Liver (tissue), 8 donors: ENCODE measurements at regions not wholly inside any gene's neighbourhood (a gene's known extent, or its start where the extent isn't known, plus 50 kb on each side); places are given as distances from the start of the nearest gene placed in this dataset.

Experiments used
- DNase-seq: peaks from one replicate; pipeline ENCODE4 v3.0.0-alpha.2; 2017; ENCODE audit warnings: low spot score
- H3K27ac ChIP-seq, 2 donors: one replicate each; pipeline ENCODE4 v1.7.0; 2013; ENCODE audit warnings: inconsistent platforms in 2 of 2, low read length in 2 of 2, control low read depth in 1 of 2, low read depth in 1 of 2, mild to moderate bottlenecking in 1 of 2
- H3K27me3 ChIP-seq, 4 donors: one replicate each; pipeline versions ENCODE4 v1.6.1 to v1.7.0; 2013; ENCODE audit warnings: low read length in 3 of 4, inconsistent platforms in 1 of 4, mild to moderate bottlenecking in 1 of 4, moderate library complexity in 1 of 4; ENCODE audit not compliant: control insufficient read depth in 4 of 4, insufficient read depth in 4 of 4
- H3K36me3 ChIP-seq, 4 donors: one replicate each; pipeline versions ENCODE4 v1.6.1 to v1.7.0; 2013; ENCODE audit warnings: low read length in 3 of 4, mild to moderate bottlenecking in 3 of 4, low read depth in 1 of 4, moderate library complexity in 1 of 4; ENCODE audit not compliant: control insufficient read depth in 4 of 4, insufficient read depth in 3 of 4
- H3K4me1 ChIP-seq, 4 donors: one replicate each; pipeline versions ENCODE4 v1.6.1 to v1.7.0; 2013; ENCODE audit warnings: low read length in 3 of 4, mild to moderate bottlenecking in 3 of 4, moderate library complexity in 1 of 4; ENCODE audit not compliant: control insufficient read depth in 4 of 4, insufficient read depth in 4 of 4
- H3K4me3 ChIP-seq, 3 donors: one replicate each; pipeline versions ENCODE4 v1.6.1 to v1.7.0; 2013; ENCODE audit warnings: low read length in 3 of 3, control low read depth in 1 of 3, low read depth in 1 of 3, mild to moderate bottlenecking in 1 of 3
- H3K9ac ChIP-seq, 2 donors: one replicate each; pipeline ENCODE4 v1.7.0; 2013; ENCODE audit warnings: low read length in 2 of 2, mild to moderate bottlenecking in 2 of 2, moderate library complexity in 2 of 2, control low read depth in 1 of 2, low read depth in 1 of 2
- H3K9me3 ChIP-seq, 4 donors: one replicate each; pipeline versions ENCODE4 v1.6.1 to v1.7.0; 2013; ENCODE audit warnings: low read length in 3 of 4; ENCODE audit not compliant: control insufficient read depth in 4 of 4
- ATF3 ChIP-seq: IDR thresholded peaks from 2 replicates; pipeline ENCODE4 v1.6.1; 2016; ENCODE audit warnings: antibody characterized with exemption
- CTCF ChIP-seq: fragments of 150-350 bp; IDR thresholded peaks from 2 replicates; pipeline ENCODE4 v1.5.1; 2017; ENCODE audit warnings: improper control_type of control experiment, low read depth, low read length; ENCODE audit not compliant: missing input control
- EGR1 ChIP-seq, 2 donors: IDR thresholded peaks; 2 replicates each; pipeline ENCODE4 v1.6.1; 2016 to 2018; ENCODE audit warnings: antibody characterized with exemption in 2 of 2, low read depth in 2 of 2
- FOXA1 ChIP-seq: IDR thresholded peaks from 2 replicates; pipeline ENCODE4 v1.6.1; 2016; ENCODE audit warnings: antibody characterized with exemption
- FOXA2 ChIP-seq: IDR thresholded peaks from 2 replicates; pipeline ENCODE4 v1.6.1; 2016; ENCODE audit warnings: antibody characterized with exemption
- GABPA ChIP-seq, 2 donors: IDR thresholded peaks in 1 of 2; conservative IDR thresholded peaks in 1 of 2; 2 replicates each; pipeline ENCODE4 v1.6.1; 2016; ENCODE audit warnings: antibody characterized with exemption in 2 of 2, mild to moderate bottlenecking in 1 of 2, moderate library complexity in 1 of 2
- HNF4A ChIP-seq, 2 donors: conservative IDR thresholded peaks; 2 replicates each; pipeline ENCODE4 v1.6.1; 2016; ENCODE audit warnings: antibody characterized with exemption in 2 of 2, mild to moderate bottlenecking in 2 of 2
- HNF4G ChIP-seq: IDR thresholded peaks from 2 replicates; pipeline ENCODE4 v1.6.1; 2016; ENCODE audit warnings: antibody characterized with exemption
- JUND ChIP-seq, 2 donors: IDR thresholded peaks; 2 replicates each; pipeline ENCODE4 v1.6.1; 2016; ENCODE audit warnings: antibody characterized with exemption in 2 of 2
- MAX ChIP-seq: IDR thresholded peaks from 2 replicates; pipeline ENCODE4 v1.6.1; 2016; ENCODE audit warnings: antibody characterized with exemption
- NR2F2 ChIP-seq: IDR thresholded peaks from 2 replicates; pipeline ENCODE4 v1.6.1; 2016; ENCODE audit warnings: antibody characterized with exemption
- RAD21 ChIP-seq, 2 donors: IDR thresholded peaks; 2 replicates each; pipeline ENCODE4 v1.6.1; 2016; ENCODE audit warnings: antibody characterized with exemption in 2 of 2, mild to moderate bottlenecking in 2 of 2
- REST ChIP-seq: IDR thresholded peaks from 2 replicates; pipeline ENCODE4 v1.6.1; 2016; ENCODE audit warnings: antibody characterized with exemption, mild to moderate bottlenecking
- RXRA ChIP-seq, 2 donors: IDR thresholded peaks; 2 replicates each; pipeline ENCODE4 v1.6.1; 2017 to 2018; ENCODE audit warnings: antibody characterized with exemption in 2 of 2, mild to moderate bottlenecking in 1 of 2
- SP1 ChIP-seq: IDR thresholded peaks from 2 replicates; pipeline ENCODE4 v1.6.1; 2018; ENCODE audit warnings: antibody characterized with exemption, mild to moderate bottlenecking
- TAF1 ChIP-seq: conservative IDR thresholded peaks from 2 replicates; pipeline ENCODE4 v1.6.1; 2016; ENCODE audit warnings: antibody characterized with exemption, mild to moderate bottlenecking
- YY1 ChIP-seq: IDR thresholded peaks from 2 replicates; pipeline ENCODE4 v1.6.1; 2016; ENCODE audit warnings: antibody characterized with exemption, mild to moderate bottlenecking
- ZBTB33 ChIP-seq: IDR thresholded peaks from 2 replicates; pipeline ENCODE4 v1.6.1; 2016; ENCODE audit warnings: antibody characterized with exemption
- WGBS: extraction: QIAGEN DNeasy Blood & Tissue Kit; methylation state at CpG from one replicate; pipeline ENCODE4 v1.1.7; 2013; 5-methylcytosine and 5-hydroxymethylcytosine counted together
- donor health status: healthy.
- donor health status: healthy.
- donor health status: healthy.
- donor health status: healthy.
- donor health status: healthy.

- Histone ChIP-seq H3K36me3 (no peaks in the 10 kb centered on the region), H3K27ac (no peak overlapping the region), H3K9me3 (peaks cover 0 to 3% (median 3%) of the 10 kb centered on the region in 4 donors), H3K4me1 (no peaks in the 10 kb centered on the region), H3K9ac (no peak overlapping the region), H3K4me3 (no peak overlapping the region), H3K27me3 (peaks cover 0 to 3% (median 0%) of the 10 kb centered on the region in 4 donors)
- TF ChIP-seq TAF1 (no peak), HNF4A (conservative IDR thresholded peaks at IDR 0.05) (no peak), REST (no peak), ATF3 (no peak), FOXA2 (no peak), JUND (IDR thresholded peaks at IDR 0.05) (no peak), FOXA1 (no peak)
- WGBS: 59% methylated on average over 7 of the region's 7 CpGs
- no peak for DNase-seq
Observed at GRCh38 chr11:129530154-129530895, 154.7 kb downstream of the BARX2 start.

GRCh38 chr11:129533395-129533794 lies 157.7 kb downstream of the BARX2 start:
- Histone ChIP-seq H3K9ac (no peak overlapping the region), H3K36me3 (no peaks in the 10 kb centered on the region), H3K4me1 (no peaks in the 10 kb centered on the region), H3K9me3 (peaks cover 0 to 12% (median 9%) of the 10 kb centered on the region in 4 donors), H3K27me3 (peaks cover 0 to 3% (median under 1%) of the 10 kb centered on the region in 4 donors), H3K4me3 (no peak overlapping the region), H3K27ac (no peak overlapping the region)
- TF ChIP-seq YY1 (no peak), FOXA1 (no peak), FOXA2 (no peak), ATF3 (no peak), HNF4G (no peak), REST (no peak), JUND (IDR thresholded peaks at IDR 0.05) (no peak), MAX (no peak), NR2F2 (no peak), TAF1 (no peak), SP1 (no peak), HNF4A (conservative IDR thresholded peaks at IDR 0.05) (no peak), EGR1 (IDR thresholded peaks at IDR 0.05; ENCODE audit: low read depth in 2 of 2) (no peak), ZBTB33 (no peak), GABPA (IDR thresholded peaks at IDR 0.05 in 1 of 2, conservative IDR thresholded peaks at IDR 0.05 in 1 of 2) (no peak), RAD21 (IDR thresholded peaks at IDR 0.05) (no peak), RXRA (IDR thresholded peaks at IDR 0.05) (no peak), CTCF (no peak)
- no peak for DNase-seq
